NCI-H1417 (cell line): ENCODE measurements at regions not wholly inside any gene's neighbourhood (a gene's known extent, or its start where the extent isn't known, plus 50 kb on each side); places are given as distances from the start of the nearest gene placed in this dataset.

Source experiments
- DNase-seq, 3 experiments: peaks; one replicate each; lab custom pipeline; 2025; lab: John Stamatoyannopoulos, UW

- DNase-seq = no peak
Observed at GRCh38 chr16:89043636-89044417, 49.8 kb upstream of the ACSF3 start.
